Upper lobe of left lung (tissue), 4 donors: ENCODE measurements at regions not wholly inside any gene's neighbourhood (a gene's known extent, or its start where the extent isn't known, plus 50 kb on each side); places are given as distances from the start of the nearest gene placed in this dataset.

ENCODE experiments used
- CTCF ChIP-seq, 6 experiments: fragments of 450-650 bp in 4 of 6; fragments of 200-600 bp in 2 of 6; sonication (generic) in 2 of 6; IDR thresholded peaks; one replicate each; pipeline ENCODE4 v1.5.1; 2016 to 2019; ENCODE audit warnings: antibody characterized with exemption in 6 of 6
- EP300 ChIP-seq, 4 donors: sonication (generic); formaldehyde crosslinking; IDR thresholded peaks; one replicate each; pipeline ENCODE4 v1.5.1; 2017; ENCODE audit warnings: antibody characterized with exemption in 4 of 4, control low read depth in 2 of 4
- POLR2A ChIP-seq, 4 donors: fragments of 450-650 bp; IDR thresholded peaks; one replicate each; pipeline ENCODE4 v1.5.1; 2016 to 2017; ENCODE audit warnings: antibody characterized with exemption in 4 of 4, mild to moderate bottlenecking in 2 of 4
- POLR2AphosphoS5 ChIP-seq, 2 donors: sonication (generic); formaldehyde crosslinking; IDR thresholded peaks; one replicate each; pipeline ENCODE4 v1.5.1; 2017; ENCODE audit warnings: antibody characterized with exemption in 2 of 2

GRCh38 chr4:180625653-180626052 is 1617.5 kb upstream of the TENM3 start:
- TF ChIP-seq CTCF (IDR thresholded peaks at IDR 0.05) (no peak), POLR2AphosphoS5 (IDR thresholded peaks at IDR 0.05) (no peak), EP300 (IDR thresholded peaks at IDR 0.05) (no peak), POLR2A (IDR thresholded peaks at IDR 0.05) (no peak)
